Fibroblast of skin of left biceps (primary cell): ENCODE measurements at regions not wholly inside any gene's neighbourhood (a gene's known extent, or its start where the extent isn't known, plus 50 kb on each side); places are given as distances from the start of the nearest gene placed in this dataset.

ENCODE experiments used
- DNase-seq, 2 experiments: peaks; one replicate each; pipeline ENCODE4 v3.0.0-alpha.2; 2013; ENCODE audit warnings: low read depth in 2 of 2

DNA sequence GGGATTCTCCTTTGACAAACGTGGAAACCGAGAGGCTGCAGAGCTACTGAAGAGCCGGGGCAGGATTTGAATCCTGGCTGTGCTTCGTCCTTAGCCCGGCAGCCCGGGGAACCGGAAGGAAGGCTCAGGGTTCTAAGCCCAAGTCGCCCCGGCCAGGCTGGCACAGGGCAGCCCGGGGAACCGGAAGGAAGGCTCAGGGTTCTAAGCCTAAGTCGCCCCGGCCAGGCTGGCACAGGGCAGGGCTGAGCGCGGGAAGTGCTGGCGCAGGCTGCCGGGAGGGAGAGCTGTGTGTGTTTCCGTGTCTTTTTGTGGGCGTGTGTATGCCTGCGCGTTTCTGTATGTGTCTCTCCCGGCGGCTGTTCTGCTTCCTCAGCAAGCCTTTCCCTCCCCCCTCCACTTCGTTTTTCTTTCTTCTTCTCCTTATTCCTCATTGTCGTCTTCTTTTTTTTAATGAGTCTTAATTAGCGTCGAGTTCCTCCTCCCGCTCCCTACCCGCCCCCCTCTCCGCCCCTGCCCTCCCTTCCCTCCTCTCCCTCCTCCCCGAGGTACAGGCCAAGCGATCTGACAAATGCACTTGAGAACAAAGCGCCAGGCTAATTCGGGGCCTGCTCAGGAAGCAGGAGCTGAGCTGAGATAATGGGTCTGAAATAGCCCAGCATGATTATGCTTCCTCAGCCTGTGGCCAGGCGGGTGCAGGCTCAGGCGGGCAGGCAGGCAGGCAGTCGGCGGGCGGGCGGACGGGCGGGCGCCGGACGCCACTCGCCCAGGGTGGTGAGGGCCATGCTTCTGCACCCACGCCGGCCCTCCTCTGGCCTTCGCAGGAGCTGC is 65.9 kb downstream of the EFNB1 start:
- no peak for DNase-seq

DNA sequence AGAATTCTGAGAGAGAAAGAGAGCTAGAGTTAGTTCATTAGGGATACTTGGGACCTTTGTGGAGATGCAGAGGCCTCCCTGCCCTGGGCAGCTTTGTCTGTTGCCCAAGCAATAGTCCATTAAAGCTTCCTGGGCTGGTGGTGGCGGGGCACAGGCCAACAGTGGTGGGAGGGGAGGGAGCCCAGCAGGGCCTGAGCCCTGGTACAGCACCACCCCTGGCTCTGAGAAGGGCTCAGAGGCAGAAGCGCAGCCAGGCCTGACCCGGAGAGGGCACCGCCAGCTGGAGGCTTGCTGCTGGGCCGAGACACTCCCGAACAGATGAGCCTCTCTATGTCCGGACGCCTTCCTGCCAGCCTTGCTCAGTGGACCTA is 65.3 kb downstream of the EFNB1 start:
- no peak for DNase-seq

GRCh38 chrX:68892651-68893050 is 63.8 kb downstream of the EFNB1 start:
- DNase-seq, result no peak

DNA sequence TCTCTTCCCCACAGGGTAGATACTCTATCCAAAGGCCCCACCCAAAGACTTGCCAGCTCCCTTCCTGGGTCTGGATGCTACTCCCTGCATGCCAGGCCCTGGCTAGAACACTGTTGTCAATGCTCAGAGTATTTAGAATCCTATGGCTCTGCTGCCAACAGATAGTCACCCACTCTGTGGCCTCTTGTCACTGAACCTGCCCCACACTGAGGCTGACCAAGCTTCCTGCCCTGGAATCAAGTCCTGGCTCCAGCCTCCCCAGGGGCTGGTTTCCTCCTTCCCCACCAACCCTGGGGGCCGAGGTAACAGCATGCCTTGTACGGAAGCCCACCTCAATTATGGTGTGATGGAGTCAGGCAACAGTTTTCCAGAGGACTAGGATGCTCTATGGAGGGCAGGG is 63.3 kb downstream of the EFNB1 start:
- no peak for DNase-seq
